NCI-H1092 treated with DMSO at 0.1 percent for 48 hours (cell line): ENCODE measurements at regions not wholly inside any gene's neighbourhood (a gene's known extent, or its start where the extent isn't known, plus 50 kb on each side); places are given as distances from the start of the nearest gene placed in this dataset.
"Not testable (repeated sequence)": the region's sequence is repeated elsewhere in the genome, so short reads cannot be mapped to it uniquely, and the experiment has no call there.

Source experiments
- DNase-seq: peaks from one replicate; lab custom pipeline; 2025; lab: John Stamatoyannopoulos, UW

GRCh38 chr9:115305543-115305942 is 187.6 kb upstream of the TNC start:
- DNase-seq = no peak

GRCh38 chr9:115306865-115307264 is 188.9 kb upstream of the TNC start:
- no peak for DNase-seq

GRCh38 chr9:115313545-115313944 is 195.6 kb upstream of the TNC start:
- DNase-seq = no peak

- DNase-seq = no peak
Observed at GRCh38 chr9:115326461-115326860, 208.5 kb upstream of the TNC start.

GRCh38 chr9:115327436-115328122 is 209.6 kb upstream of the TNC start:
- DNase-seq = no peak

GRCh38 chr9:115328228-115328627 is 210.3 kb upstream of the TNC start:
- no peak for DNase-seq

- DNase-seq = no peak
Observed at GRCh38 chr9:115328677-115329076, 210.7 kb upstream of the TNC start.

- no peak for DNase-seq
Observed at GRCh38 chr9:115333277-115334070, 215.5 kb upstream of the TNC start.

GRCh38 chr9:115335439-115335838 is 217.5 kb upstream of the TNC start:
- DNase-seq = no peak

- DNase-seq = no peak
Observed at GRCh38 chr9:115340314-115340713, 222.4 kb upstream of the TNC start.

- DNase-seq = no peak
Observed at GRCh38 chr9:115341426-115341825, 223.5 kb upstream of the TNC start.

- DNase-seq = not testable (repeated sequence)
Observed at GRCh38 chr9:115347776-115348175, 229.8 kb upstream of the TNC start.

- DNase-seq = not testable (repeated sequence)
Observed at GRCh38 chr9:115348936-115349335, 231.0 kb upstream of the TNC start.

GRCh38 chr9:115349542-115349941 is 231.6 kb upstream of the TNC start:
- DNase-seq = no peak

GRCh38 chr9:115350548-115350947 is 232.6 kb upstream of the TNC start:
- DNase-seq = no peak

- DNase-seq = no peak
Observed at GRCh38 chr9:115353681-115354080, 235.7 kb upstream of the TNC start.

GRCh38 chr9:115357821-115358220 is 239.9 kb upstream of the TNC start:
- no peak for DNase-seq

- no peak for DNase-seq
Observed at GRCh38 chr9:115359017-115359780, 241.2 kb upstream of the TNC start.

GRCh38 chr9:115360122-115360521 is 242.2 kb upstream of the TNC start:
- DNase-seq = no peak

GRCh38 chr9:115362101-115362500 is 244.1 kb upstream of the TNC start:
- DNase-seq = no peak

- DNase-seq = no peak
Observed at GRCh38 chr9:115362640-115363039, 244.7 kb upstream of the TNC start.

- DNase-seq = no peak
Observed at GRCh38 chr9:115364991-115365390, 247.0 kb upstream of the TNC start.

- no peak for DNase-seq
Observed at GRCh38 chr9:115367321-115367720, 249.4 kb upstream of the TNC start.
